ENCODE measurements at regions not wholly inside any gene's neighbourhood (a gene's known extent, or its start where the extent isn't known, plus 50 kb on each side); places are given as distances from the start of the nearest gene placed in this dataset.

DNA sequence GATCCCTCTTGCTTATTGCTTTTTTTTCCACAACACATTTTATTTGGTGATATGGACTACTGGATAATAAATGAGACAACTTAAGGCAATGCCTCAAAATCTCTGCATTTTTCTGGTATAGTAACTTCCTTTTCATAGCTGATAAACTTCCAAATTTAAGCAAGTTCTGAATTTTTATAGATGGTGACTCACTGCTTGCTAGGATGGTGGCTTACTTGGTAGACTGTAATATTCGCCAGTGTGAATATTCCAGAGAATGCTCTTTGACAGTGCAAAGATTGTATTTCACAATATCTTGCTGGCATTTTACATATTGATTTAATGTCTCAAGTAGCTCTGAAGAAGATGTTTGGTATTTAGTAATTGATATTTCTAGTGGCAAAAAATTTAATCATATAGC is 472.4 kb downstream of the TFEC start:
- TF ChIP-seq TAF1 (IDR thresholded peaks at IDR 0.05; ENCODE audit: low read depth) (no peak), EP300 (conservative IDR thresholded peaks at IDR 0.05; ENCODE audit: poor library complexity, severe bottlenecking) (no peak), RAD21 (conservative IDR thresholded peaks at IDR 0.05) (no peak), POLR2AphosphoS5 (IDR thresholded peaks at IDR 0.05) (no peak), EZH2 (IDR thresholded peaks at IDR 0.05; ENCODE audit: borderline replicate concordance, insufficient read depth, low read length, poor library complexity, severe bottlenecking) (no peak), SMC3 (conservative IDR thresholded peaks at IDR 0.05; ENCODE audit: poor library complexity) (no peak)
- TF ChIP-seq, protein P1, sequence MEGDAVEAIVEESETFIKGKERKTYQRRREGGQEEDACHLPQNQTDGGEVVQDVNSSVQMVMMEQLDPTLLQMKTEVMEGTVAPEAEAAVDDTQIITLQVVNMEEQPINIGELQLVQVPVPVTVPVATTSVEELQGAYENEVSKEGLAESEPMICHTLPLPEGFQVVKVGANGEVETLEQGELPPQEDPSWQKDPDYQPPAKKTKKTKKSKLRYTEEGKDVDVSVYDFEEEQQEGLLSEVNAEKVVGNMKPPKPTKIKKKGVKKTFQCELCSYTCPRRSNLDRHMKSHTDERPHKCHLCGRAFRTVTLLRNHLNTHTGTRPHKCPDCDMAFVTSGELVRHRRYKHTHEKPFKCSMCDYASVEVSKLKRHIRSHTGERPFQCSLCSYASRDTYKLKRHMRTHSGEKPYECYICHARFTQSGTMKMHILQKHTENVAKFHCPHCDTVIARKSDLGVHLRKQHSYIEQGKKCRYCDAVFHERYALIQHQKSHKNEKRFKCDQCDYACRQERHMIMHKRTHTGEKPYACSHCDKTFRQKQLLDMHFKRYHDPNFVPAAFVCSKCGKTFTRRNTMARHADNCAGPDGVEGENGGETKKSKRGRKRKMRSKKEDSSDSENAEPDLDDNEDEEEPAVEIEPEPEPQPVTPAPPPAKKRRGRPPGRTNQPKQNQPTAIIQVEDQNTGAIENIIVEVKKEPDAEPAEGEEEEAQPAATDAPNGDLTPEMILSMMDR (IDR thresholded peaks at IDR 0.05; ENCODE audit: poor library complexity, severe bottlenecking) = no peak
- TF ChIP-seq, protein P2, sequence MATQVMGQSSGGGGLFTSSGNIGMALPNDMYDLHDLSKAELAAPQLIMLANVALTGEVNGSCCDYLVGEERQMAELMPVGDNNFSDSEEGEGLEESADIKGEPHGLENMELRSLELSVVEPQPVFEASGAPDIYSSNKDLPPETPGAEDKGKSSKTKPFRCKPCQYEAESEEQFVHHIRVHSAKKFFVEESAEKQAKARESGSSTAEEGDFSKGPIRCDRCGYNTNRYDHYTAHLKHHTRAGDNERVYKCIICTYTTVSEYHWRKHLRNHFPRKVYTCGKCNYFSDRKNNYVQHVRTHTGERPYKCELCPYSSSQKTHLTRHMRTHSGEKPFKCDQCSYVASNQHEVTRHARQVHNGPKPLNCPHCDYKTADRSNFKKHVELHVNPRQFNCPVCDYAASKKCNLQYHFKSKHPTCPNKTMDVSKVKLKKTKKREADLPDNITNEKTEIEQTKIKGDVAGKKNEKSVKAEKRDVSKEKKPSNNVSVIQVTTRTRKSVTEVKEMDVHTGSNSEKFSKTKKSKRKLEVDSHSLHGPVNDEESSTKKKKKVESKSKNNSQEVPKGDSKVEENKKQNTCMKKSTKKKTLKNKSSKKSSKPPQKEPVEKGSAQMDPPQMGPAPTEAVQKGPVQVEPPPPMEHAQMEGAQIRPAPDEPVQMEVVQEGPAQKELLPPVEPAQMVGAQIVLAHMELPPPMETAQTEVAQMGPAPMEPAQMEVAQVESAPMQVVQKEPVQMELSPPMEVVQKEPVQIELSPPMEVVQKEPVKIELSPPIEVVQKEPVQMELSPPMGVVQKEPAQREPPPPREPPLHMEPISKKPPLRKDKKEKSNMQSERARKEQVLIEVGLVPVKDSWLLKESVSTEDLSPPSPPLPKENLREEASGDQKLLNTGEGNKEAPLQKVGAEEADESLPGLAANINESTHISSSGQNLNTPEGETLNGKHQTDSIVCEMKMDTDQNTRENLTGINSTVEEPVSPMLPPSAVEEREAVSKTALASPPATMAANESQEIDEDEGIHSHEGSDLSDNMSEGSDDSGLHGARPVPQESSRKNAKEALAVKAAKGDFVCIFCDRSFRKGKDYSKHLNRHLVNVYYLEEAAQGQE (IDR thresholded peaks at IDR 0.05; ENCODE audit: borderline replicate concordance) = no peak

Measured in neural cell (in vitro differentiated cells).